Dendritic cell treated with granulocyte-macrophage colony-stimulating factor and Interleukin-4, amounts not matched to agents 40 ng/mL and 50 ng/mL, for 4 days (primary cell): ENCODE measurements at regions not wholly inside any gene's neighbourhood (a gene's known extent, or its start where the extent isn't known, plus 50 kb on each side); places are given as distances from the start of the nearest gene placed in this dataset.
"Not testable (repeated sequence)": the region's sequence is repeated elsewhere in the genome, so short reads cannot be mapped to it uniquely, and the experiment has no call there.

Source experiments
- H3K27ac Mint-ChIP-seq: one replicate; pipeline ENCODE4 v1.8.0; 2022; ENCODE audit warnings: mild to moderate bottlenecking, mixed read lengths
- H3K27me3 Mint-ChIP-seq: one replicate; pipeline ENCODE4 v1.8.0; 2022; ENCODE audit warnings: mild to moderate bottlenecking, mixed read lengths
- H3K36me3 Mint-ChIP-seq: one replicate; pipeline ENCODE4 v1.8.0; 2022; ENCODE audit warnings: low read depth, mixed read lengths
- H3K4me1 Mint-ChIP-seq: one replicate; pipeline ENCODE4 v1.8.0; 2022; ENCODE audit warnings: low read depth, mixed read lengths
- H3K4me3 Mint-ChIP-seq: one replicate; pipeline ENCODE4 v1.8.0; 2022; ENCODE audit warnings: mild to moderate bottlenecking, moderate library complexity, mixed read lengths
- H3K9me3 Mint-ChIP-seq: one replicate; pipeline ENCODE4 v1.8.0; 2022; ENCODE audit warnings: mixed read lengths
- intact Hi-C: fragments of 100-400 bp; cut with micrococcal nuclease; formaldehyde crosslinking; loops from one replicate; pipeline ENCODE4 v1.15.0; 2022

- H3K4me3 Mint-ChIP-seq, result no peak overlapping the region
- H3K9me3 Mint-ChIP-seq, result no peaks in the 10 kb centered on the region
- H3K27ac Mint-ChIP-seq, result no peak overlapping the region
- intact Hi-C loops, result no loop called here
- no peaks in the 10 kb centered on the region for H3K27me3 Mint-ChIP-seq
- H3K4me1 Mint-ChIP-seq, result no peaks in the 10 kb centered on the region
- H3K36me3 Mint-ChIP-seq, result no peaks in the 10 kb centered on the region
These were observed 1614.0 kb upstream of the PCDH10 start for GRCh38 chr4:131534944-131535645.

- no peaks in the 10 kb centered on the region for H3K36me3 Mint-ChIP-seq
- no peak overlapping the region for H3K27ac Mint-ChIP-seq
- intact Hi-C loops, result no loop called here
- H3K9me3 Mint-ChIP-seq, result no peaks in the 10 kb centered on the region
- no peaks in the 10 kb centered on the region for H3K4me1 Mint-ChIP-seq
- no peak overlapping the region for H3K4me3 Mint-ChIP-seq
- no peaks in the 10 kb centered on the region for H3K27me3 Mint-ChIP-seq
These were observed 1608.8 kb upstream of the PCDH10 start for GRCh38 chr4:131540256-131540655.

- H3K27ac Mint-ChIP-seq, result no peak overlapping the region
These were observed 1601.5 kb upstream of the PCDH10 start for GRCh38 chr4:131547506-131547981.

GRCh38 chr4:131551306-131551705, 1597.8 kb upstream of the PCDH10 start:
- Mint-ChIP-seq H3K36me3 (no peaks in the 10 kb centered on the region), H3K27ac (no peak overlapping the region)

More at GRCh38 chr4:131547506-131547981, 1601.5 kb upstream of the PCDH10 start:
- H3K4me3 Mint-ChIP-seq, result no peak overlapping the region
- intact Hi-C loops, result no loop called here
- no peaks in the 10 kb centered on the region for H3K9me3 Mint-ChIP-seq
- no peaks in the 10 kb centered on the region for H3K36me3 Mint-ChIP-seq
- no peaks in the 10 kb centered on the region for H3K27me3 Mint-ChIP-seq
- H3K4me1 Mint-ChIP-seq, result no peaks in the 10 kb centered on the region

GRCh38 chr4:131566026-131566425, 1583.1 kb upstream of the PCDH10 start:
- H3K4me3 Mint-ChIP-seq, result no peak overlapping the region
- no peaks in the 10 kb centered on the region for H3K4me1 Mint-ChIP-seq
- H3K27ac Mint-ChIP-seq, result no peak overlapping the region
- intact Hi-C loops, result no loop called here
- no peaks in the 10 kb centered on the region for H3K27me3 Mint-ChIP-seq
- H3K36me3 Mint-ChIP-seq, result no peaks in the 10 kb centered on the region
- no peaks in the 10 kb centered on the region for H3K9me3 Mint-ChIP-seq

More at GRCh38 chr4:131551306-131551705, 1597.8 kb upstream of the PCDH10 start:
- H3K27me3 Mint-ChIP-seq, result no peaks in the 10 kb centered on the region
- H3K4me3 Mint-ChIP-seq, result no peak overlapping the region
- H3K4me1 Mint-ChIP-seq, result no peaks in the 10 kb centered on the region
- H3K9me3 Mint-ChIP-seq, result no peaks in the 10 kb centered on the region
- intact Hi-C loops, result no loop called here

- no peak overlapping the region for H3K27ac Mint-ChIP-seq
- no peak overlapping the region for H3K4me3 Mint-ChIP-seq
- no peaks in the 10 kb centered on the region for H3K36me3 Mint-ChIP-seq
- no peaks in the 10 kb centered on the region for H3K4me1 Mint-ChIP-seq
- intact Hi-C loops, result no loop called here
- no peaks in the 10 kb centered on the region for H3K27me3 Mint-ChIP-seq
- H3K9me3 Mint-ChIP-seq, result peaks cover 18% of the 10 kb centered on the region
These were observed 1564.5 kb upstream of the PCDH10 start for GRCh38 chr4:131584587-131584986.

GRCh38 chr4:131595140-131595539, 1554.0 kb upstream of the PCDH10 start:
- Mint-ChIP-seq H3K4me3 (no peak overlapping the region), H3K36me3 (no peaks in the 10 kb centered on the region), H3K4me1 (no peaks in the 10 kb centered on the region), H3K27ac (no peak overlapping the region), H3K27me3 (no peaks in the 10 kb centered on the region), H3K9me3 (peaks cover 22% of the 10 kb centered on the region)
- intact Hi-C loops, result no loop called here

- H3K27me3 Mint-ChIP-seq, result no peaks in the 10 kb centered on the region
- H3K9me3 Mint-ChIP-seq, result no peaks in the 10 kb centered on the region
- H3K4me3 Mint-ChIP-seq, result no peak overlapping the region
- H3K4me1 Mint-ChIP-seq, result no peaks in the 10 kb centered on the region
- H3K36me3 Mint-ChIP-seq, result no peaks in the 10 kb centered on the region
- H3K27ac Mint-ChIP-seq, result no peak overlapping the region
- intact Hi-C loops, result no loop called here
These were observed 1545.4 kb upstream of the PCDH10 start for GRCh38 chr4:131603705-131604104.

- Mint-ChIP-seq H3K36me3 (no peaks in the 10 kb centered on the region), H3K4me3 (no peak overlapping the region), H3K9me3 (no peaks in the 10 kb centered on the region), H3K27ac (no peak overlapping the region), H3K27me3 (no peaks in the 10 kb centered on the region), H3K4me1 (no peaks in the 10 kb centered on the region)
- intact Hi-C loops, result no loop called here
These were observed 1540.1 kb upstream of the PCDH10 start for GRCh38 chr4:131609039-131609438.

GRCh38 chr4:131610517-131610916, 1538.6 kb upstream of the PCDH10 start:
- H3K9me3 Mint-ChIP-seq, H3K36me3 Mint-ChIP-seq, H3K27me3 Mint-ChIP-seq, H3K4me1 Mint-ChIP-seq, intact Hi-C loops, H3K27ac Mint-ChIP-seq, H3K4me3 Mint-ChIP-seq: not testable (repeated sequence)

- Mint-ChIP-seq H3K36me3 (no peaks in the 10 kb centered on the region), H3K4me1 (no peaks in the 10 kb centered on the region), H3K9me3 (no peaks in the 10 kb centered on the region), H3K4me3 (no peak overlapping the region), H3K27me3 (no peaks in the 10 kb centered on the region), H3K27ac (no peak overlapping the region)
- intact Hi-C loops, result no loop called here
These were observed 1535.8 kb upstream of the PCDH10 start for GRCh38 chr4:131613086-131613823.

- H3K27me3 Mint-ChIP-seq, result no peaks in the 10 kb centered on the region
- intact Hi-C loops, result no loop called here
- no peak overlapping the region for H3K27ac Mint-ChIP-seq
- no peaks in the 10 kb centered on the region for H3K4me1 Mint-ChIP-seq
- no peaks in the 10 kb centered on the region for H3K9me3 Mint-ChIP-seq
- no peaks in the 10 kb centered on the region for H3K36me3 Mint-ChIP-seq
- H3K4me3 Mint-ChIP-seq, result no peak overlapping the region
These were observed 1535.3 kb upstream of the PCDH10 start for GRCh38 chr4:131613824-131614216.

GRCh38 chr4:131632877-131633276, 1516.2 kb upstream of the PCDH10 start:
- Mint-ChIP-seq H3K4me1 (no peaks in the 10 kb centered on the region), H3K27me3 (no peaks in the 10 kb centered on the region), H3K9me3 (peaks cover 37% of the 10 kb centered on the region), H3K4me3 (no peak overlapping the region), H3K36me3 (no peaks in the 10 kb centered on the region), H3K27ac (no peak overlapping the region)
- intact Hi-C loops, result no loop called here

- Mint-ChIP-seq H3K27me3 (no peaks in the 10 kb centered on the region), H3K4me3 (no peak overlapping the region), H3K27ac (no peak overlapping the region), H3K9me3 (peaks cover 54% of the 10 kb centered on the region), H3K36me3 (no peaks in the 10 kb centered on the region), H3K4me1 (no peaks in the 10 kb centered on the region)
- intact Hi-C loops, result no loop called here
These were observed 1513.9 kb upstream of the PCDH10 start for GRCh38 chr4:131635191-131635590.
